ENCODE measurements at regions not wholly inside any gene's neighbourhood (a gene's known extent, or its start where the extent isn't known, plus 50 kb on each side); places are given as distances from the start of the nearest gene placed in this dataset.

- TF ChIP-seq CTCF (conservative IDR thresholded peaks at IDR 0.05; ENCODE audit: low read depth, low read length) (no peak), EZH2 (IDR thresholded peaks at IDR 0.05; ENCODE audit: low read length, unreplicated experiment) (no peak)
Observed at GRCh38 chr10:130357951-130358350, 221.8 kb downstream of the GLRX3 start.
